Stimulated activated naive B cell treated with anti-CD40 and anti-IgM and Interleukin-4, amounts not matched to agents 10 μg/mL and 1 μg/mL and 100 μg/mL, for 72 hours (primary cell): ENCODE measurements at regions not wholly inside any gene's neighbourhood (a gene's known extent, or its start where the extent isn't known, plus 50 kb on each side); places are given as distances from the start of the nearest gene placed in this dataset.
"Not testable (repeated sequence)": the region's sequence is repeated elsewhere in the genome, so short reads cannot be mapped to it uniquely, and the experiment has no call there.

Experiments
- ATAC-seq, 2 donors: fragments of 150-1000 bp; cut with Tn5 transposase; replicated peaks; 2 replicates each; pipeline ENCODE4 v1.10.0; 2021; ENCODE audit warnings: moderate library complexity in 1 of 2
- DNase-seq: peaks from one replicate; pipeline ENCODE4 v3.0.0; 2021
- H3K27ac Mint-ChIP-seq: one replicate; pipeline ENCODE4 v1.8.0; 2022; ENCODE audit warnings: mild to moderate bottlenecking, mixed read lengths
- H3K27me3 Mint-ChIP-seq, 2 donors: one replicate each; pipeline ENCODE4 v1.8.0; 2022; ENCODE audit warnings: mixed read lengths in 2 of 2
- H3K36me3 Mint-ChIP-seq, 2 donors: one replicate each; pipeline ENCODE4 v1.8.0; 2022; ENCODE audit warnings: mixed read lengths in 2 of 2, mild to moderate bottlenecking in 1 of 2
- H3K4me1 Mint-ChIP-seq, 2 donors: one replicate each; pipeline ENCODE4 v1.8.0; 2022; ENCODE audit warnings: mixed read lengths in 2 of 2, mild to moderate bottlenecking in 1 of 2
- H3K4me3 Mint-ChIP-seq, 2 donors: one replicate each; pipeline ENCODE4 v1.8.0; 2022; ENCODE audit warnings: mild to moderate bottlenecking in 2 of 2, mixed read lengths in 2 of 2, moderate library complexity in 1 of 2
- H3K9me3 Mint-ChIP-seq, 2 donors: one replicate each; pipeline ENCODE4 v1.8.0; 2022; ENCODE audit warnings: mixed read lengths in 2 of 2, mild to moderate bottlenecking in 1 of 2

DNA sequence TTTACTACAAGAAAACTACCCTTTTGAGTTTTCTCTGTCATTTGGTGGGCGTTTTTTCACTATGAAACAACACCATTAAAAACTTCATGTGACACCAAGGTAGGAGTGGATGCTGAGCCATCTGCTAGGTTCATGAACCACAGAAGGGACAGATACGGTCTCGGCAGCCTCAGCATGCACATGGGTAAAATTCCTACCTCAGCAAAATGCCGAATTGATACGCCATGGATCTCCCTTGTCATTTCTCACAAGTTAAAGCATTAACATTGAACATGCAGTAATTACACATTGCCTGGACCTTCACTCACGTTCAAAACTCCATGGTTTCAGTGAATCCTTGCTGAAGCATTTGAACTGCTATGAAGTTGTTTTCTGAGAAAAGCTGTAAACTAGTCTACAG, 121.5 kb upstream of the EGR2 start:
- H3K27ac Mint-ChIP-seq = no peak overlapping the region
- H3K4me3 Mint-ChIP-seq = no peak overlapping the region
- H3K9me3 Mint-ChIP-seq = no peaks in the 10 kb centered on the region
- DNase-seq = no peak
- peaks cover 14 to 22% of the 10 kb centered on the region in 2 donors for H3K27me3 Mint-ChIP-seq
- ATAC-seq = no peak
- H3K4me1 Mint-ChIP-seq = peaks cover 4 to 6% of the 10 kb centered on the region in 2 donors
- no peaks in the 10 kb centered on the region for H3K36me3 Mint-ChIP-seq

DNA sequence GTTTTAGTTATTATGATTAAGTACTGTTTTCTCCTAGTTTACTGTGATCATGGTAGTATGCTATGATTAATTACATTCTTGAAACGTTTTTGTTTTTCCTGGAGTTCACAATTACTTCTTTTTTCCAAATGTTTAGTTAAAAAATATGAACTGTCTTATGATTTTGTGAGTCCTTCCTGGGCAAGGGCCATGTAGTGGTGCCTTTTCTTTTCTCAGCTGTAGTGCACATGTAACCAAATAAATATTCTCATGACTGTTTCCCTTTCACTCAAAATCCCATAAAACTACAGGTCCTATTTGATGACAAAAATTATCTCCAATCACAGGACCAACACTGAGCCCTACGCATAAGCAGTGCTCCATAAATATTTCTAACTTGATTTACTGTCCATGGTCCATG, 118.9 kb upstream of the EGR2 start:
- Mint-ChIP-seq H3K9me3 (no peaks in the 10 kb centered on the region), H3K4me1 (peaks cover 0 to 3% of the 10 kb centered on the region in 2 donors)

DNA sequence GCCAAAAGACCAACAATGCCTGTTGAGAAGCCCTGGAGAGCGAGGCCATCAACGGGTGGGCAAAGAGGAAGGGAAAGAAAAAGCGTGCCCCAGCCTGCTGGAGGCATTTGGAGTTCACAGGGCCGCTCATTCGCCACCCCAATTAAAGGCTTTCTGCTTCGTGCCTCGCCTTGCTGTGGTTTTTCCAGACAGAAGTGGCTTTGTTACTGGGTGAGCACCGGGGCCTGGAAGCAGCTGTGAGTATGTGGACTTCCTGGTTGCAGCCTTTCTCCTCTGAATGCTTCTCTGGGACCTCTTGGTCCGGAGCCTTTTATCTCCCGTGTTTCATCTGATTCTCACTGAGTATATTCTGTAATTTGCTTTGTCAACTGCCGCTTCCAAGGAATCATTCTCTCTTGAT, 118.1 kb upstream of the EGR2 start:
- H3K27ac Mint-ChIP-seq = no peak overlapping the region
- no peak overlapping the region for H3K4me3 Mint-ChIP-seq
- DNase-seq = no peak
- H3K9me3 Mint-ChIP-seq = no peaks in the 10 kb centered on the region
- H3K27me3 Mint-ChIP-seq = peaks cover 14 to 22% of the 10 kb centered on the region in 2 donors
- H3K4me1 Mint-ChIP-seq = peaks cover 0 to 3% of the 10 kb centered on the region in 2 donors
- H3K36me3 Mint-ChIP-seq = no peaks in the 10 kb centered on the region
- no peak for ATAC-seq

More for the DNA sequence above, 118.9 kb upstream of the EGR2 start:
- H3K36me3 Mint-ChIP-seq = no peaks in the 10 kb centered on the region
- no peak overlapping the region for H3K4me3 Mint-ChIP-seq
- no peak overlapping the region for H3K27ac Mint-ChIP-seq
- DNase-seq (no peak), ATAC-seq (no peak)
- peaks cover 14 to 22% of the 10 kb centered on the region in 2 donors for H3K27me3 Mint-ChIP-seq

DNA sequence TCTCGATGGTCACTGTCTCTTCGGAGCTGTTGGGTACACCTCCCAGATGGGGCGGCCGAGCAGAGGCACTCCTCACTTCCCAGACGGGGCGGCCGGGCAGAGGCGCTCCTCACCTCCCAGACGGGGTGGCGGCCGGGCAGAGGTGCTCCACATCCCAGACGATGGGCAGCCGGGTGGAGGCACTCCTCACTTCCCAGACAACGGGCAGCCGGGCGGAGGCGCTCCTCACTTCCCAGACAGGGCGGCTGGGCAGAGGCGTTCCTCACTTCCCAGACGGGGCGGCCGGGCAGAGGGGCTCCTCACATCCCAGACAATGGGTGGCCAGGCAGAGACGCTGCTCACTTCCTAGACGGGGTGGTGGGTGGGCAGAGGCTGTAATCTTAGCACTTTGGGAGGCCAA, 112.6 kb upstream of the EGR2 start:
- not testable (repeated sequence) for H3K36me3 Mint-ChIP-seq, H3K9me3 Mint-ChIP-seq, H3K4me3 Mint-ChIP-seq, H3K27ac Mint-ChIP-seq, DNase-seq, H3K4me1 Mint-ChIP-seq, ATAC-seq
- peaks cover 8 to 15% of the 10 kb centered on the region in 2 donors for H3K27me3 Mint-ChIP-seq

DNA sequence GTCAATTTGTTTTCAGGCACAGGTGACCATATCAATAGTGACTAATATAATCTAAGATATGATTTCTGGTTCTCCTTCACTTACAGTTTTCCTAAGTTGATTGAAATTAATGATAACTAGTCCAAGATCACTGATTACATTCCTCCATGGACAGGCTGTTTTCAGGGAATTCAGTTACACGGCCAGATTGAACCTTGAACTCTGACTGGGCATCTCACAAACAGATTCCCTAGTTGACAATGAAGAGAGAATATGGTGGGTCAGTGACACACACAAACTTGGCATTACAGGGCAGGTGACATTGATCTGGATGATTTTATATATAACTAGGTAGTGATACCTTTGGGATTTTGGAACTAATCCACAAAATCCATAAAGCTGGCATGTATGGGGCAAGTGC, 110.2 kb upstream of the EGR2 start:
- Mint-ChIP-seq H3K27me3 (peaks cover 0 to 8% of the 10 kb centered on the region in 2 donors), H3K27ac (no peak overlapping the region), H3K4me3 (no peak overlapping the region), H3K4me1 (peaks cover 0 to 2% of the 10 kb centered on the region in 2 donors), H3K36me3 (peaks cover 0 to 3% of the 10 kb centered on the region in 2 donors), H3K9me3 (no peaks in the 10 kb centered on the region)
- no peak for ATAC-seq
- no peak for DNase-seq

DNA sequence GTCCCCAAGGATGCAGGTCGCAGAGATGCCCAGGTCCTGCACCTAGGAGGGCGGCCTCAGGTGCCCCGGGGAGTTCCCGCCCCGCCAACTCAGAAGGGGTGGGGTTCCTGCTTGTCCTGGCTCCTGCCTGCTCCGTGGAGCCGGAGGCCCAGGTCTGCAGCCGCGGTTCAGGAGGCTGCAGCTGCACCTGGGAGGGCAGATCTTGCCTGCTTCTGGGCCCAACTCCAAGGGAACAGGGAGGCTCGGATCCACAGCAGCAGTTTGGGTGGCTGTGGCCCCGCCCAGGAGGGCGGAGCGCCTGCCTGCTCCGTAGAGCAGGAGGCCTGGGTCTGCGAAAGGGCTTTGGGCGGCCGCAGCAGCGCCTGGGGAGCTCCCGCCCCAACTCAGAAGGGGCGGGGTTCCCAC, 108.2 kb upstream of the EGR2 start:
- Mint-ChIP-seq H3K27ac (no peak overlapping the region), H3K4me1 (peaks cover 0 to 2% of the 10 kb centered on the region in 2 donors), H3K4me3 (peak overlapping the region in 1 of 2 donors; percentile 44), H3K36me3 (peaks cover 0 to 3% of the 10 kb centered on the region in 2 donors), H3K27me3 (peaks cover 0 to 8% of the 10 kb centered on the region in 2 donors), H3K9me3 (no peaks in the 10 kb centered on the region)
- ATAC-seq (peak in 1 of 2 donors; percentile 93), DNase-seq (peak; percentile 19)

DNA sequence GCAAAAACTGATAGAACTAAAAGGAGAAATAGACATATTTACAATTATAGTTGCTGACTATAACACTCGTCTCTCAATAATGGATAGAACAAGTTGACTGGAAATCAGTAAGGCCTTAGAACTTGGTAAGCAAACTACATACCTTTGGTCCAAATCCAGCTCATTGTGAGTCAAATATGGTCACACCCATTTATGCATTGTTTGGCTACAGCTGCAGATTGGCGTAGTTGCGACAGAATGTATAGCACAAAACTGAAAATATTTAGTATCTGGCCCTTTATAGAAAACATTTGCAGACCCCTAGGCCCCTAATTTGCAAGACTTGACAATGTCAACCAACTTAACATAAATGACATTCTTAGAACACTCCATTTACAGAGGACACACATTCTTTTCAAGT, 103.6 kb upstream of the EGR2 start:
- no peak for ATAC-seq

DNA sequence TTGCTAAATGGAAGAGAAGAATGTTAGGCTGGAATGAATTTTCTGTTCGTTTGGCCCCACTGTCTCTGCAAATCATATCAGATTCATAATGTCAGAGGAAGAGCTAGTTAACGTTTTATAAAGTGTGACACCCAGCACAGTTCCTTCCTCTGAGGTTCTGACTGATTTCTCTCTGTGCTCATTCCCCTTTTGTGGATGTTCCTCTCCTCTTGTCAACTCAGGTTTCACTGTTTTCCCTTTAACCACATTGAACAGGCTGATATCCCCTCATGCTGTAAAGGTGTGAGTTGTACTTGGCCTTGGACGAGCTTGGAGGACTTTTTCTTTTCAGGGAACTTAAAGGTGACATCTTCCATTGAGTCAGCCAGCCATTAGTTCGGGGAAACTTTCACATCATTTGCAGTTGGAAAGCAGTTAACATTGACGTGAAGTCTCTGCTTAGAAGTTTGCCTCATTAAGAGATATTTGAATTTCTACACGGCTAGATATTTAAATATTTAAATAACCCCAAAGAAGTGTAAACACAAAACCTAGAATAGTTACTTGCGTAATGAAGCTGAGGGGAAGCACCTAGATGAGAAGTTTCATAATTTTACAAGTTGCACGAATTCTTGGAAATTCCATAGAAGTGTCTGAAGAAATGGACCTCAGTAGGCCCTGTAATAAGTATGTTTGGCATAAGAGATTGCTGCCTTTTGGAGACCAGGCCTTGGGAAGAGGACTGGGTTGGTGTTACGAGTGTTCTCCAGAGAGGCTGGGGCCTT, 101.5 kb upstream of the EGR2 start:
- ATAC-seq = peak; percentile 80 to 87
- peak; percentile 9 for DNase-seq
- peak overlapping the region; percentile 19 to 40 for H3K4me3 Mint-ChIP-seq
- peaks cover 45 to 57% of the 10 kb centered on the region in 2 donors for H3K4me1 Mint-ChIP-seq
- peak overlapping the region; percentile 78 for H3K27ac Mint-ChIP-seq
- H3K27me3 Mint-ChIP-seq = no peaks in the 10 kb centered on the region
- H3K36me3 Mint-ChIP-seq = no peaks in the 10 kb centered on the region
- H3K9me3 Mint-ChIP-seq = peaks cover 3 to 11% of the 10 kb centered on the region in 2 donors

More for the DNA sequence above, 103.6 kb upstream of the EGR2 start:
- H3K36me3 Mint-ChIP-seq = no peaks in the 10 kb centered on the region
- no peak overlapping the region for H3K4me3 Mint-ChIP-seq
- no peaks in the 10 kb centered on the region for H3K9me3 Mint-ChIP-seq
- H3K27ac Mint-ChIP-seq = no peak overlapping the region
- peaks cover 29 to 36% of the 10 kb centered on the region in 2 donors for H3K4me1 Mint-ChIP-seq
- DNase-seq = no peak
- H3K27me3 Mint-ChIP-seq = no peaks in the 10 kb centered on the region

DNA sequence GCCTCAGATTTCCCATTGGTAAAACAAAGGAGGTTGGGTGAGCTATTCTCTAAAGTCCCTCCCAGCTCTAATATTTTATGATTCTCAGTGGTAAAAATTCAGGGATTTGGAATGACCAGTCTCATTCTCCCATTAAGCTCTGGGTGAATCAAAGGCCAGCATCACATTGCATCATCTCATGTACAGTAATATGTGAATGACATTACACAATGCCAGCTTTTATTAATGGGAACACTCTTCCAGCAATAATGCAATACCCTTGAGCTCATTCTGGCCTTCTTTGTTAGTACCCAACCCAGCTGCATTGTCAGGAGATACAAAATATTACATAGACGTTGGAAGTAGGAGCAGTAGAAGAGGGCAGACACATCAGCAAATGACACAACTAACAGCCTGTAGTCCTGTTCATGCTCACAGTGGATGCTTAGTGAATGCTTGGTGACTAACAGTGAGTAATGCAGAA, 100.0 kb upstream of the EGR2 start:
- Mint-ChIP-seq H3K27ac (peak overlapping the region; percentile 20), H3K36me3 (no peaks in the 10 kb centered on the region), H3K4me1 (peaks cover 59 to 72% of the 10 kb centered on the region in 2 donors), H3K27me3 (no peaks in the 10 kb centered on the region), H3K4me3 (no peak overlapping the region), H3K9me3 (peaks cover 3 to 11% of the 10 kb centered on the region in 2 donors)
- DNase-seq (no peak), ATAC-seq (no peak)

DNA sequence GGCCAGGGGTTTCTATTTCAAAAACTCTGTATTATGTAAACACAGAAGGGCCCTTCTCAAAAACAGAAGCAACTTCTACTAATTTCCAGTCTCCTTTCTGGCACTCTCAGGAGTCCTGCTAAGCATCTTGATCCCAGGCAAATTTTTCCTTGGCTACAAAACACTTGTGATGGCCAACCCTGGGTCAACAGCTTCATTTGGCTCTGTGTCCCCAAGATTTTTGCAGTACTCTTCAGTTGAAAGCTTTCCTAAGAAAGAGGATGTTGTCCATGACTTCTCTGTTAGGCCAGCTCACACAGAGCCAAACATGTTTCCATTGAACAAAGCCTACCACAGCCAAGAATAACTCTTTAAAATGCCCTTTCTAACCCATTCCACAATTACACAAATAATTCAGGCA, 99.0 kb upstream of the EGR2 start:
- Mint-ChIP-seq H3K9me3 (peaks cover 3 to 11% of the 10 kb centered on the region in 2 donors), H3K4me1 (peaks cover 65 to 80% of the 10 kb centered on the region in 2 donors), H3K4me3 (peak overlapping the region in 1 of 2 donors; percentile 9), H3K27ac (peak overlapping the region; percentile 65), H3K36me3 (no peaks in the 10 kb centered on the region), H3K27me3 (no peaks in the 10 kb centered on the region)
- ATAC-seq = no peak
- DNase-seq = no peak

DNA sequence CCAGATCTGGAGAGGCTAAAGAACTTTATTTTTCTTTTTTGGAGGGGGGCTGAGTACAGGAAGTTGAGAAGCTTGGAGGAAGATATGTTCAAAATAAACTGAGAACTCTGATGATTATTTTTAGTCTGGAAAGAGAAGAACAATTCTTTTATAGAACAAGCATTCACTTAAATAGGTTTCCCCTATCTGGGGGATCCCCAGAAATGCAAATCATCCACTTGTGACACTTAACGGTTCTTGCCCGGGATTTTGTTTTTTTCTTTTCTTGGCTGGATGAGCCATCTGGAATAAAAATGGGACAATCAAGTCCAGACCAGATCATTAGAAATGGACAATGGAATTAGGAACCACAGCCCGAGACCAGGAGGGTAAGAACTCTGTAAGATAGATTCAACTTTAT, 95.9 kb upstream of the EGR2 start:
- Mint-ChIP-seq H3K9me3 (peaks cover 3 to 11% of the 10 kb centered on the region in 2 donors), H3K4me3 (peak overlapping the region; percentile 67 to 71), H3K27me3 (no peaks in the 10 kb centered on the region), H3K36me3 (no peaks in the 10 kb centered on the region), H3K4me1 (peaks cover 64 to 87% of the 10 kb centered on the region in 2 donors), H3K27ac (peak overlapping the region; percentile 92)
- no peak for DNase-seq
- peak in 1 of 2 donors; percentile 31 for ATAC-seq

DNA sequence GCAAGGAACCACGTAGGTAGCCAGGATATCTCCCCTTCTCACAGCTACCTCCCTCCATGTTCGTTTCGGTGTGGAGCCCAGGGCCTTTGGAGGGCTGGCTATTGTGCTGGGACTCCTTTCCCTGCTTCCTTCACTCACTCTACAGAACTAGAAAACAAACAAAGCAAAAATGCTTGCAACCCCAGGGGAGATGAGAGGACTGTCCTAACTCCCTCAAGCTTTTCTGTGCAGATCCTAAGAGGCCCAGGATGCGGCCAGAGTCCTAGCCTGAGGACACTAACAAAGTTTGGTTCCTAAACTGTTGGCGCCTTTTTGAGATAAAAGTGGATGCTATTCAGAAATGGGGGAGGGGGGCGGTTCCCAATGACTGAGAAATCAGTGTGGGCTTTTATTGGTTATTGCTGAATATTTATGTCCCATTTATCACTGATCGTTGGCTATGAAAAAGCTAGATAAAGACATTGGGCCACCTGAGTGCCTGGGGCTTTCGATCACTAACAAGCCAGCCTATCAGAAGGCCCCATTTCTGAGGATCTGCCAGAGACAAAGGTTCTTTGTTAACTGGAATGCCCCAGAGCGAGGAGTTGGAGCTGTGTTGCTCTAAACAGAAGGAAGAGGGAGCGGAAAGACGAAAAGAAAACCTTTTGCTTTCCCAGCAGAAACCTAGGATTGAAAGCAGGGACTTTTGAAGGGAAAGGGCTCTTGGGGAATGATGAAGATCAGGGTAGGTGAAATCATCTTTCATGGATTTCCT, 95.2 kb upstream of the EGR2 start:
- Mint-ChIP-seq H3K36me3 (no peaks in the 10 kb centered on the region), H3K9me3 (peaks cover 3 to 11% of the 10 kb centered on the region in 2 donors), H3K27ac (peak overlapping the region; percentile 92), H3K27me3 (no peaks in the 10 kb centered on the region), H3K4me3 (peak overlapping the region; percentile 67 to 71), H3K4me1 (peaks cover 61 to 85% of the 10 kb centered on the region in 2 donors)
- no peak for DNase-seq
- no peak for ATAC-seq

DNA sequence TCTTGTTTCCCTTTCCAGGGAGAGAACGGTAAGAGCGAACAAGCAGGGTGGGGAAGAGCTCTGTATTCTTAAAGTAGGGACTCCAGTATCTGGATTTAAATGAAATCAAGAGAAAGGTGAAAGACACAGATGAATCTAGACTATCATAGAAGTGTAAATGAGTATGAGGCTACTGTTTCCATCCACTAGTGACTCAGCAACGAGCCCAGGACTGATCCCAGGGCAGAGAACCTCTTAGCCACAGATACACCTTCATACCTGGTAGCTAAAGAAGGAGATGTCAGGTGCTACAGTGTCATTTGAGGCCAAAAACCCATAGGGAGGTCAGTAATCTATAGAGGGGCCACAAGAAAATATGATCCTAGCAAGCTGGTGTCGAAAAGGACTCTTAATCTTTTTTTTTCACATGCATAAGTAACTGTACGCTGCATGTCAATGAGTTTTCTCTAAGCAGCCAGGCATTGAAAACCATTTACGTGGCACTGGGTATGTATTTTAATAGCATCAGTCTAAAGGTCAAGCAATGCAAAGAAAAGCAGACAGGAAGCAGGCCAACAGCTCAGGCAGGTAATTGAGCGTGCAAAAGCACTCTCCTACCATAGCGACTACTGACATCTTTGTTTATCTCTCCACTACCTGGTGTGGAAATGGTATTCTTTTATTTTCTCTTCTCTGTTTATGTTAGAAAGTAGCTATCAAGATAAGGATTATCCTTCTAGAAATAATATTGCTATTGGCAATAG, 91.5 kb upstream of the EGR2 start:
- Mint-ChIP-seq H3K4me1 (peaks cover 43 to 72% of the 10 kb centered on the region in 2 donors), H3K36me3 (peaks cover 0 to 3% of the 10 kb centered on the region in 2 donors), H3K9me3 (peaks cover 2 to 5% of the 10 kb centered on the region in 2 donors), H3K27ac (peak overlapping the region; percentile 52), H3K4me3 (peak overlapping the region; percentile 22 to 33), H3K27me3 (peaks cover 5 to 15% of the 10 kb centered on the region in 2 donors)
- ATAC-seq (peak; percentile 90 to 93), DNase-seq (peak; percentile 18)
